ENCODE measurements at regions not wholly inside any gene's neighbourhood (a gene's known extent, or its start where the extent isn't known, plus 50 kb on each side); places are given as distances from the start of the nearest gene placed in this dataset.

DNA sequence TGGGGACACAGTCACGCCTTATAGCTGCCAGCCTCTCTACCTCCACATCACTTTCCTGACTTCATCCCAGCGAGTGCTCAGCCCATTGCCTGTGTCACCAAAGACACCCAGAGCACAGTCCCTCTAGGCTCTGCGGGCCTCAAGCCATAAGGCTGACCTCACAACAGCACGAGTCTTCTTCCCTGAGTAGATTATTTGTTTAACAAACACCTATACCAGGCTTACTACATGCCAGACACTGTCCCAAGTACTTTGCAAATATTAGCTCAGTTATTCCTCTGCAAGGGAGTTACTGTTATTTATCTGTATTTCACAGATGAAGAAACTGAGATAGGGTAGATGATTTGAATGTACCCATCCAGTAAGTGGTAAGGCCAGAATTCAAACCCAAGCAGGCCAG is 504.3 kb downstream of the COG6 start:
- Histone ChIP-seq H3K4me1 (ENCODE audit: control insufficient read depth, low read depth, low read length) (no peaks in the 10 kb centered on the region), H3K27me3 (ENCODE audit: control insufficient read depth, insufficient read depth, low read length) (no peaks in the 10 kb centered on the region), H3K36me3 (ENCODE audit: control insufficient read depth, low read depth, low read length) (no peaks in the 10 kb centered on the region), H3K9ac (ENCODE audit: low read length) (no peak overlapping the region), H3K4me3 (ENCODE audit: low read length) (no peak overlapping the region), H3K27ac (ENCODE audit: low read length) (no peak overlapping the region), H3K9me3 (ENCODE audit: control insufficient read depth, low read depth, low read length) (no peaks in the 10 kb centered on the region)

- H3K9me3 ChIP-seq (ENCODE audit: control insufficient read depth, low read depth, low read length) = no peaks in the 10 kb centered on the region
- no peak overlapping the region for H3K9ac ChIP-seq (ENCODE audit: low read length)
- H3K36me3 ChIP-seq (ENCODE audit: control insufficient read depth, low read depth, low read length) = no peaks in the 10 kb centered on the region
- no peaks in the 10 kb centered on the region for H3K4me1 ChIP-seq (ENCODE audit: control insufficient read depth, low read depth, low read length)
- H3K27ac ChIP-seq (ENCODE audit: low read length) = no peak overlapping the region
- H3K4me3 ChIP-seq (ENCODE audit: low read length) = no peak overlapping the region
- H3K27me3 ChIP-seq (ENCODE audit: control insufficient read depth, insufficient read depth, low read length) = no peaks in the 10 kb centered on the region
Measured at GRCh38 chr13:40160618-40161350, 505.3 kb downstream of the COG6 start.

DNA sequence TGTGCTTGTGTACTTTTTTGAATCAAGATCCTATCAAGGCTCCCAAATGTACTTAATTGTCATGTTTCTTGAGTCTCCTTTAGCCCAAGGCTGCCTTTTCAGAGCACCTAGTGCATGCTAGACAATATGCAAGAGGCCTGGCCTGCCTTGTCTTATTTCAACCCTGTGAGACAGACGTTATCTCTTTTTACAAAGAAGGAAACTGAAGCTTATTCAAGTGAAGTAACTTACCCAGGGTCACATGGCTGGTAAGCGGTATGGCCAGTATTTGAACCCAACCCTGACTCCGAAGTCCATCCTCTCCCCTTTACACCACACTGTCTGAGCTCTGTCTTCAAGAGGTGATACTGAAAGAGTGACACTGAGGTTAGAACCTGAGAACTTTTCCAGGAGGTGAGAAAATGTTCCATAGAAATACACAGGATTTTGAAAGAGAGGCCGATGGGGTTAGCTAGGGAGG is 505.1 kb downstream of the FOXO1 start:
- Histone ChIP-seq H3K4me1 (ENCODE audit: control insufficient read depth, low read depth, low read length) (no peaks in the 10 kb centered on the region), H3K4me3 (ENCODE audit: low read length) (no peak overlapping the region), H3K27me3 (ENCODE audit: control insufficient read depth, insufficient read depth, low read length) (no peaks in the 10 kb centered on the region), H3K9me3 (ENCODE audit: control insufficient read depth, low read depth, low read length) (no peaks in the 10 kb centered on the region), H3K9ac (ENCODE audit: low read length) (no peak overlapping the region), H3K27ac (ENCODE audit: low read length) (no peak overlapping the region), H3K36me3 (ENCODE audit: control insufficient read depth, low read depth, low read length) (no peaks in the 10 kb centered on the region)

- no peak overlapping the region for H3K27ac ChIP-seq (ENCODE audit: low read length)
- H3K4me3 ChIP-seq (ENCODE audit: low read length) = no peak overlapping the region
- H3K27me3 ChIP-seq (ENCODE audit: control insufficient read depth, insufficient read depth, low read length) = no peaks in the 10 kb centered on the region
- no peak overlapping the region for H3K9ac ChIP-seq (ENCODE audit: low read length)
- no peaks in the 10 kb centered on the region for H3K36me3 ChIP-seq (ENCODE audit: control insufficient read depth, low read depth, low read length)
- no peaks in the 10 kb centered on the region for H3K4me1 ChIP-seq (ENCODE audit: control insufficient read depth, low read depth, low read length)
- H3K9me3 ChIP-seq (ENCODE audit: control insufficient read depth, low read depth, low read length) = no peaks in the 10 kb centered on the region
Measured at GRCh38 chr13:40161931-40162330, 504.5 kb downstream of the FOXO1 start.

GRCh38 chr13:40163066-40164000 is 503.1 kb downstream of the FOXO1 start:
- no peak overlapping the region for H3K9ac ChIP-seq (ENCODE audit: low read length)
- no peaks in the 10 kb centered on the region for H3K27me3 ChIP-seq (ENCODE audit: control insufficient read depth, insufficient read depth, low read length)
- H3K4me3 ChIP-seq (ENCODE audit: low read length) = no peak overlapping the region
- H3K9me3 ChIP-seq (ENCODE audit: control insufficient read depth, low read depth, low read length) = no peaks in the 10 kb centered on the region
- no peaks in the 10 kb centered on the region for H3K4me1 ChIP-seq (ENCODE audit: control insufficient read depth, low read depth, low read length)
- H3K27ac ChIP-seq (ENCODE audit: low read length) = no peak overlapping the region
- H3K36me3 ChIP-seq (ENCODE audit: control insufficient read depth, low read depth, low read length) = no peaks in the 10 kb centered on the region

DNA sequence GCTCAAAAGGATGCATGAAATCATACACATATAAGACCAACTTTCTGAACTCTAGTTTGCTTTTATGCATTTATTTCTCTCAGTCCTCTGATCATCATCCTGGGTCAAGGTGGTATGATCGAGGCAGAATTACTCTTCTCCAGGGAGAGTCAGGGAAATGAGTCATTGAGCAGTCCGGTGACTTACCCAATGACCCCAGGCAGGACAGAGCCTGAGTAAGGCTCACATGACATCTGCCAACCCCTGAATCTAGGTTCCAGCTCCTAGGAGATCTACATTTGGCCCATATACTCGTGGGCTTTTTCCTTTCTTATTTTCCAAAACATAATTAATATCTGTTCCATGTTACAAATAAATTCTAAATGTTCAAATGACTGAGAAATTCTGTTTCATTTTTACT is 502.3 kb downstream of the FOXO1 start:
- no peaks in the 10 kb centered on the region for H3K36me3 ChIP-seq (ENCODE audit: control insufficient read depth, low read depth, low read length)
- H3K9me3 ChIP-seq (ENCODE audit: control insufficient read depth, low read depth, low read length) = no peaks in the 10 kb centered on the region
- H3K27ac ChIP-seq (ENCODE audit: low read length) = no peak overlapping the region
- no peaks in the 10 kb centered on the region for H3K27me3 ChIP-seq (ENCODE audit: control insufficient read depth, insufficient read depth, low read length)
- H3K4me1 ChIP-seq (ENCODE audit: control insufficient read depth, low read depth, low read length) = no peaks in the 10 kb centered on the region
- no peak overlapping the region for H3K9ac ChIP-seq (ENCODE audit: low read length)
- H3K4me3 ChIP-seq (ENCODE audit: low read length) = no peak overlapping the region

- H3K36me3 ChIP-seq (ENCODE audit: control insufficient read depth, low read depth, low read length) = no peaks in the 10 kb centered on the region
- no peak overlapping the region for H3K27ac ChIP-seq (ENCODE audit: low read length)
- H3K4me1 ChIP-seq (ENCODE audit: control insufficient read depth, low read depth, low read length) = no peaks in the 10 kb centered on the region
- H3K9me3 ChIP-seq (ENCODE audit: control insufficient read depth, low read depth, low read length) = no peaks in the 10 kb centered on the region
- H3K4me3 ChIP-seq (ENCODE audit: low read length) = no peak overlapping the region
- H3K9ac ChIP-seq (ENCODE audit: low read length) = no peak overlapping the region
- no peaks in the 10 kb centered on the region for H3K27me3 ChIP-seq (ENCODE audit: control insufficient read depth, insufficient read depth, low read length)
Measured at GRCh38 chr13:40165316-40165932, 501.0 kb downstream of the FOXO1 start.

DNA sequence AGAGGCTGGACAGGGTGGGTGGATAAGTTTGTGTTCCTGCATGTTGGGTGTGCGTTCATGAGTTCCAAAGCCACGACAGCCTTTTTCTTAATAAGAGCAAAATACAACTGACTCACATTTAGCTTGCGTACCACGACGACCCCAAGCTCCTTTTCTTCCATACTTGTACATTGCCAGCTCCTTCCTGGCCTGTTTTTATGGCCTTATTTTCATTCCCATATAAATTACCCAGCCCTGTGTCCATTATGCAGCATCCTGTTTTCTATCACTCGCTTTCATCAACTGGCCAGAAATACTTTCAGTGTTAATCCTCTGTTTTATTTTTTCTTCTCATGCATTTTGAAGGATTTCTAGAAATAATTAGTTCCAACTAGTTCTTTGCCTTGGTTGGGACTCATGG is 499.1 kb downstream of the FOXO1 start:
- H3K4me1 ChIP-seq (ENCODE audit: control insufficient read depth, low read depth, low read length) = no peaks in the 10 kb centered on the region
- H3K27ac ChIP-seq (ENCODE audit: low read length) = no peak overlapping the region
- H3K36me3 ChIP-seq (ENCODE audit: control insufficient read depth, low read depth, low read length) = no peaks in the 10 kb centered on the region
- H3K9me3 ChIP-seq (ENCODE audit: control insufficient read depth, low read depth, low read length) = no peaks in the 10 kb centered on the region
- no peaks in the 10 kb centered on the region for H3K27me3 ChIP-seq (ENCODE audit: control insufficient read depth, insufficient read depth, low read length)
- no peak overlapping the region for H3K9ac ChIP-seq (ENCODE audit: low read length)
- H3K4me3 ChIP-seq (ENCODE audit: low read length) = no peak overlapping the region

DNA sequence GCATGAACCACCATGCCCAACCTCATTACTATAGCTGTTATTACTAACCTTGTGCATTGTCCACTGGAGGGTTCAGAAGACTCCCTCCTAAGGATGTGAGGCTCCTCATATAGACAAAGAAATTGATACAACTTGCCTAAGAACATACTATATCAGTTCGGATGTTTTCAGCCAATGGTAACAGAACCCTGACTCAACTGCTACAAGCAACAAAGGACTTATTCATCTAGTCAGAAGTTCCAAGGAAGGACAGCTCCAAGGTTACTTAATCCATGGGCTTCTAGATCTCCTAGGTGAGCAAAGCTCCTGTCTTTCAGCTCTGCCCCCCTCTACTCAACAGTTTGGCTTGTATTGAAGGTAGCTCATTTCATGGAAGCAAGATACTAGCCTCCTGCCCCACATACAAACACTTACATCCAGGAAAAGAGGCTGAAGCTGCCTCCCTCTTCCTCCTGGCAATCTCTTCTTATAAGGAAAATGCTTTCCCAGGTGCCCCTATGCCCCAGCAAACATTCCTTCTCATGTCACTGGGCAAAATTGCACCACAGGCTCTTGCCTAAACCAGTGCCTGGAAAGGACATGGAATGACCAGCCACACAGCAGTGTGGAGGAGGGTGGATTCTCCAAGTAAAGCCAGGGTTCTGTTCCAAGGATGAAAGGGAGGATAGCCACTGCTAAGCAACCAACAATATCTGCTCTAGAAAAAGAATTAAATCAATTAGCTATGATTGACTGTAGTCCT is 497.8 kb downstream of the FOXO1 start:
- Histone ChIP-seq H3K4me1 (ENCODE audit: control insufficient read depth, low read depth, low read length) (no peaks in the 10 kb centered on the region), H3K4me3 (ENCODE audit: low read length) (no peak overlapping the region), H3K36me3 (ENCODE audit: control insufficient read depth, low read depth, low read length) (no peaks in the 10 kb centered on the region), H3K9me3 (ENCODE audit: control insufficient read depth, low read depth, low read length) (no peaks in the 10 kb centered on the region), H3K9ac (ENCODE audit: low read length) (no peak overlapping the region), H3K27ac (ENCODE audit: low read length) (no peak overlapping the region), H3K27me3 (ENCODE audit: control insufficient read depth, insufficient read depth, low read length) (no peaks in the 10 kb centered on the region)

- Histone ChIP-seq H3K4me3 (ENCODE audit: low read length) (no peak overlapping the region), H3K9me3 (ENCODE audit: control insufficient read depth, low read depth, low read length) (no peaks in the 10 kb centered on the region), H3K4me1 (ENCODE audit: control insufficient read depth, low read depth, low read length) (no peaks in the 10 kb centered on the region), H3K36me3 (ENCODE audit: control insufficient read depth, low read depth, low read length) (no peaks in the 10 kb centered on the region), H3K27me3 (ENCODE audit: control insufficient read depth, insufficient read depth, low read length) (no peaks in the 10 kb centered on the region), H3K9ac (ENCODE audit: low read length) (no peak overlapping the region), H3K27ac (ENCODE audit: low read length) (no peak overlapping the region)
Measured at GRCh38 chr13:40169476-40169875, 497.0 kb downstream of the FOXO1 start.

- Histone ChIP-seq H3K36me3 (ENCODE audit: control insufficient read depth, low read depth, low read length) (no peaks in the 10 kb centered on the region), H3K9me3 (ENCODE audit: control insufficient read depth, low read depth, low read length) (no peaks in the 10 kb centered on the region)
Measured at GRCh38 chr13:40170091-40170490, 496.4 kb downstream of the FOXO1 start.

More at GRCh38 chr13:40170091-40170490, 496.4 kb downstream of the FOXO1 start:
- no peak overlapping the region for H3K4me3 ChIP-seq (ENCODE audit: low read length)
- no peak overlapping the region for H3K27ac ChIP-seq (ENCODE audit: low read length)
- no peaks in the 10 kb centered on the region for H3K4me1 ChIP-seq (ENCODE audit: control insufficient read depth, low read depth, low read length)
- H3K9ac ChIP-seq (ENCODE audit: low read length) = no peak overlapping the region
- H3K27me3 ChIP-seq (ENCODE audit: control insufficient read depth, insufficient read depth, low read length) = no peaks in the 10 kb centered on the region
